GM18907 (cell line): ENCODE measurements at regions not wholly inside any gene's neighbourhood (a gene's known extent, or its start where the extent isn't known, plus 50 kb on each side); places are given as distances from the start of the nearest gene placed in this dataset.

Experiments
- ATAC-seq: cut with Tn5 transposase; IDR thresholded peaks from one replicate; pipeline ENCODE4 v1.9.1; 2021; ENCODE audit warnings: mild to moderate bottlenecking, moderate library complexity; ENCODE audit not compliant: unreplicated experiment

GRCh38 chr21:18460979-18461378, 57.4 kb upstream of the TMPRSS15 start:
- ATAC-seq, result no peak

DNA sequence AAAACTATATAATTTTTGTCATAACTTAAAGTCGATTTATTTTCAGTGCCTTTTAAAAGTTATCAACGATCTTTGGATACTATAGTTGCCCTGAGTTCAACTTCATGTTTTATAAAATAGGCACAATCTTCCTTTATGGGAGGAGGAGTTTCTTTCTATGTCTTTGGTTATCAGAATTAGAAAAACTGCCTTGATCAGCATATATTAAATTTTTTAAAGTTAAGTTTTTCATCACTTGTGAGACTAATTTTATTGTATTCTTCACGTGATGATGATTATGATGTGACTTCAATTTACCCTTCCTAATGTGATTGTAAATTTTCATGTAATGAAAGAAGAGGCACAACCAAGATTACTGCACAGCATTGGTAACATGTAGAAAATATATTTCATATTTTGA, 58.2 kb upstream of the TMPRSS15 start:
- ATAC-seq, result no peak

GRCh38 chr21:18467715-18468114, 64.1 kb upstream of the TMPRSS15 start:
- no peak for ATAC-seq

GRCh38 chr21:18468790-18469189, 65.2 kb upstream of the TMPRSS15 start:
- peak; percentile 45 for ATAC-seq

- ATAC-seq, result no peak
These were observed 73.1 kb upstream of the TMPRSS15 start for GRCh38 chr21:18476639-18477038.

- ATAC-seq, result no peak
These were observed 73.5 kb upstream of the TMPRSS15 start for GRCh38 chr21:18477043-18477442.

GRCh38 chr21:18478513-18478912, 74.9 kb upstream of the TMPRSS15 start:
- no peak for ATAC-seq

DNA sequence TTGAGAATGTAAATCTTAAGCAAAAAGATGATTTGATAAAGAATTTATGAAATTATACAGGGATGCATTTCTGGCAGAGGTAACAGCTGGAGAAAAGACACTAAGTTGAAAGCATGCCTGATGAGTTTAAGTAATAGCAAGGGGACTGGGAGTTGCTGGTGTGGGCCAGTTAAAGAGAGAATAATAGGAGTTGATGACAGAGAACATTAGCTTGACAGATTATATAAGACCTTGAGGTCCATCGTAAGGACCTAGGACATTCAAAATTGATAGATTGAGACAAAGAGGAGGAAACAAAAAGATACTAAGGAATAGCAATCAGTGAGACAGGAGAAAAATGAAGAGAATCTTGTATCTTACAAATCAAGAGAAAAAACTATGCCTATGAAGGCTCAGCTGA, 84.7 kb upstream of the TMPRSS15 start:
- ATAC-seq, result no peak

DNA sequence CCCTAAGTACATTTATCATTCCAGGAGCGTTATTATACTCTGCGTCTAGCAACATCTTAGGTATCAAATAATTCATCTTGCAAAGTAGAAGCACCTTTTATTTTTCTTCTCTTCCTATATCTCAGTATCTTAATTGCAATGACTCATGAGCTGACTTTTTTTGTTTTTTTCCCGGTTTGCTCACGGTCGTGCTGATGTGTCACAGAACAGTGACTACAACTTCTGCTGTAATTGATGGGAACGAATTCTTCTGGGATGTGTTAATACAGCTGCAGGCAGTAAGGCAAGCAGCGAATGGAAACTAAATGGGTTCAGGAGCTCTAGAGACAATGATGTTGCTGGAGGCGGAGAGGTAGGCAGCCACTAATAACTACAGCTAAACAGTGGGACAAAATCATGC, 89.8 kb upstream of the TMPRSS15 start:
- ATAC-seq, result no peak

GRCh38 chr21:18495523-18495922, 91.9 kb upstream of the TMPRSS15 start:
- ATAC-seq, result no peak

GRCh38 chr21:18498431-18498830, 94.8 kb upstream of the TMPRSS15 start:
- ATAC-seq, result no peak

DNA sequence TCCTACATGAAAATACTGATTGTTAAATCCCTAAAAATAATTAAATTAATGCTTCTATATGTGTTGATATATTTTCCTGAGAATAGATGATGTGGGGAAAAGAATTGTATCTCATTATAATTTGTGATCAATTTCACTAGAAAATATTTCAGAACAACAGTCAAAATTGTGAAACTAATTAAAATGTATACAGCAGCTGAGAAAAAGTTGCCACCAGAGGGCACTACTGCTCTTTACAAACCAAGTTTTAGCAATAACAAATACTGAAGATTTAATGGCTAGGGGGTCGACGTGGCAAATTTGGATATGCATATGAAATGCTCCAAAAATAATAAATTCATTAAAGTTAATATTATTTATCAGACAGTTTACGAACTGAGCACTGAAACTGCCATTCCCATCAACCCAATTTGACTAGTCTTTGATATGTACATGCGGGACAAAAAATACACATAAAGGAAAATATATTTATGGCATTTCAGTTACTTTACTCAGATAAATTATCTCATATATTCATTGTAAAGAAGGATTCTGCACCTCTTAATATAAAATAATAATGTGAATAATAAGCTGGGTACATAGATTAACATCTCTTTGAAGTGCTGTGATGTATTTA, 96.3 kb upstream of the TMPRSS15 start:
- no peak for ATAC-seq

DNA sequence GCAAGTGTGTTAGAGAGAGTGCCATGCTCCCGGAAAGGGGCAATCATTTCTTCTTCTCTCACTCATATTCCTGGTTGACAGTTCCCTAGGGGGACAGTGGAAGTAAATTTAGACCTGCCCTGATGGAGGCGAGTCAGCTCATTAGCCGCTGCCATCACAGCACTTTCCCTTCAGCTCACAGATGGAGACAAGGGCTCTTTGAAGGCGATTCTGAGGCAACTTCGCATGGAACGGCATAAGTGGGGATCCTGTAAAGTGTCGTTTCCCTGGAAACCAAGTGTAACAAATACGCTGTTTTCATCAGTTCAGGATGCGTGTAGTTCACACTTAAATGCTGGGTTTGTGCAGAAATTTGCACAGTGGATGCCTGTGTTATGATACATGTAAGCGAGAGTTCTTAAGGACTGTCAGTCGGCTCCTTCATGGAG, 114.5 kb upstream of the TMPRSS15 start:
- ATAC-seq, result no peak

DNA sequence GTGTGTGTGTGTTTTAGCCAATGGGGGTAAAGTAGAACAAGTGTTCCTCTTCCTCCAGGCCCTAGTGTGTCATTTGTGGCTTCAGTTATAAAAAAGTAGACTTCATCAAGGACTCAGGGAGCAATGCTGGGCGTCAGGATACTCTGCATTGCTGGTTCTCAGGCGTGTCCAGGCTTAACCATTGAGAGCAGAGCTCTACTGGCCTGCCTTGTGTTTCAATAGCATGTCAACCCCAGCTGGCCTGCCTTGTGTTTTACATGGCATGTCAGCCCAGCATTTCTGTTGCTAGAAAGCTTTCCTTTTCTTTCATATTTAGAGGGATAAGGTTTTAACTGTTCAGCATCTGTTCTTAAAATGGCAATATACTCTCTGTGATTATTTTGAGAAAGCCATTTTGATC, 117.6 kb upstream of the TMPRSS15 start:
- no peak for ATAC-seq

DNA sequence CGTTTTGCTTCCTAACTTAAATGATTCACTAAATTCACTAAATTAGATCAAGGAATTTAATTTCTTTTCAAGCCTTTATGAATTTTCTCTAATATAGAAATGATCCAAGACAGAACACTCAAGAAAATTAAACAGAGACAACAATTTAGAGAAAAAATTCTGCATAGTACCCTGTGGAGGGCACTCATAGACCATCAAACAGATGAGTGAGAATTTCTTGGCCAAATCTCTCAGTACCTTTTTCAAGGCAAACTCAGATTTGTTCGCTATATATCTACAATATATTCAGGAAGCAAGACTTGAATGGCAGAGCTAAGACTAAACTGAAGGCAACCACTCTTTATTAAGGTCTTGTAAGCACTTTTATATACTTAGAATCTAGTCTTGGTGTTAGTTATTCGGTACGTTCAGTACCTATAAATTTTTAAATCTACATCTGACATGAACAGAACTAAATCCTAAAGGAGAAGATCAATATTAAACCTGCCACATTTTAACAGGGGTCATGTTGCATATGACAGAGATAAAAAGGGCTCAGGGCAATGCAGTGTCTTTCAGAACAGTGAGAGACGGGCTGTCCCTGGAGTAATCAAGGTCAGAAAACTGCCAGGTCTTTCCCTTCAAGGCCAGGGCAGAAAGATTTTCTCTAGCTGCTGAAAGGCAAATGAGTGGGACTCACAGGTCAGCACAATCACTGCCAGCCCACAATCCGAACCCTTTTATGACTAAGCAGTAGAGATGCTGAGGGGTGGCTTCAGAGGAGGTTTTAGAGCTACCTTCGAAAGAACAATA, 118.8 kb upstream of the TMPRSS15 start:
- no peak for ATAC-seq

- no peak for ATAC-seq
These were observed 120.7 kb upstream of the TMPRSS15 start for GRCh38 chr21:18524097-18524880.

- no peak for ATAC-seq
These were observed 125.7 kb upstream of the TMPRSS15 start for GRCh38 chr21:18529254-18529653.

DNA sequence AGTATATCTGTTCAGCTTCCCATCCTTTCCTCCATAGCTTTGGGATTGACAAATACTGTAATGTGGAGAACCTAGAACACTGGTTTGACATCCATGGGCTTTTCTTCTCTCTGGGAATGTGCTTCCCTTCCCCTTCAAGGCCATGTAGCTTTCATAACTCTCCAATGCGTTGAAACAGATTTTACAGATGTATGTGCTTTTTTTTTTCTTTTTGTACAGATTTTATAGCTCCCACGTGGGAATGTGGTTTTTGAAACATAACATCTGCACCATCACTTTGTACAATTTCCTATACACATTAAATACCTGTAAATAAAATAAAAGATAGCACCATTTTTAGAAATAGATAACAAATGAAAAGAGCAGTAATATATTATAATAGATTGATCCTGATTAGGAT, 138.5 kb upstream of the TMPRSS15 start:
- no peak for ATAC-seq

GRCh38 chr21:18545908-18546307, 142.3 kb upstream of the TMPRSS15 start:
- no peak for ATAC-seq

DNA sequence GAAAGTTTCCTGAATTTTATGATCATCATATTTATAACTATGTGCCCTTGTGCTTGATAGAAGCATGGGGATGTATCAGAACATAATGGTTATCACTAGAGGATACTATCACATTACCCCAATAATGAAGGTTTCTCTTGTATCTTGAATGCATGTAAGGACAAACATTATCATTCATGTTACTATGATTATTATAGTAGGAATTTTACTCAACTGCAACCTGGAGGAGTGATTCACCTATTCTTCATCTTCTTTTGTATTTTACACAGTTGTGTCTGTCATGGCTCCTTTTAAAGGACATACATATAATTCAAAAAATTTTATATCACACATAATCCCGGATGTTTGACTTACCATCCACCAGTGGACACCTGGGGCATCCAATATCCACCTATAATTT, 143.8 kb upstream of the TMPRSS15 start:
- no peak for ATAC-seq

DNA sequence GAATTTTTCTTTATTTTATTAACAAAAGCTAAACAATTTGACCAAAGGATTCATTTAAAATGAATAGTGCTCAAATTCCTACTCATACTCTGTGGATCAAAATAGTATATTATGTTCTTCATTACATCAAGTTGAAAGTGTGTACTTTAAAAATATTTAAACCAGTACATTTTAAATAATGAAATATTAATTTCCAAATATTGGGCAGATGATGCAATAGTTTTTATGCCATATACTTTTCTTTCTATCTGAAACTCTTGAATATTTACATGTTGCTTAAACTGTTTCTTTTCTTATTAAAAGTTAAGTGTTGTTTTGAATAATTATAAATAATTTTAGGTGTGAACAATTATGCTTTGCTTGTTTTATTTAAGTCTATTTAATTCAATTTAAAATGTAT, 144.7 kb upstream of the TMPRSS15 start:
- ATAC-seq, result no peak
